ENCODE measurements at regions not wholly inside any gene's neighbourhood (a gene's known extent, or its start where the extent isn't known, plus 50 kb on each side); places are given as distances from the start of the nearest gene placed in this dataset.

- Mint-ChIP-seq H3K27ac (ENCODE audit: unreplicated experiment) (no peak overlapping the region), H3K4me3 (ENCODE audit: unreplicated experiment) (no peak overlapping the region), H3K4me1 (ENCODE audit: low read depth) (no peaks in the 10 kb centered on the region), H3K9me3 (ENCODE audit: low read depth) (peaks cover 29% of the 10 kb centered on the region), H3K27me3 (ENCODE audit: low read depth) (no peaks in the 10 kb centered on the region), H3K36me3 (ENCODE audit: low read depth) (no peaks in the 10 kb centered on the region)
- no peak for TF ChIP-seq CTCF (IDR thresholded peaks at IDR 0.05)
- DNase-seq (ENCODE audit: low spot score), result no peak
Observed at GRCh38 chr11:50246699-50247098, 214.0 kb downstream of the OR4C45 start.

GRCh38 chr11:50247309-50247874 is 214.7 kb downstream of the OR4C45 start:
- Mint-ChIP-seq H3K27me3 (ENCODE audit: low read depth) (no peaks in the 10 kb centered on the region), H3K4me3 (ENCODE audit: unreplicated experiment) (no peak overlapping the region), H3K9me3 (ENCODE audit: low read depth) (peaks cover 28% of the 10 kb centered on the region), H3K4me1 (ENCODE audit: low read depth) (no peaks in the 10 kb centered on the region), H3K36me3 (ENCODE audit: low read depth) (no peaks in the 10 kb centered on the region), H3K27ac (ENCODE audit: unreplicated experiment) (no peak overlapping the region)
- TF ChIP-seq CTCF (IDR thresholded peaks at IDR 0.05), result no peak
- DNase-seq (ENCODE audit: low spot score), result no peak

- no peaks in the 10 kb centered on the region for H3K36me3 Mint-ChIP-seq (ENCODE audit: low read depth)
- no peaks in the 10 kb centered on the region for H3K4me1 Mint-ChIP-seq (ENCODE audit: low read depth)
- DNase-seq (ENCODE audit: low spot score), result no peak
- H3K9me3 Mint-ChIP-seq (ENCODE audit: low read depth), result peaks cover 60% of the 10 kb centered on the region
- no peak for TF ChIP-seq CTCF (IDR thresholded peaks at IDR 0.05)
- no peak overlapping the region for H3K27ac Mint-ChIP-seq (ENCODE audit: unreplicated experiment)
- no peaks in the 10 kb centered on the region for H3K27me3 Mint-ChIP-seq (ENCODE audit: low read depth)
- no peak overlapping the region for H3K4me3 Mint-ChIP-seq (ENCODE audit: unreplicated experiment)
Observed at GRCh38 chr11:50267851-50268250, 235.2 kb downstream of the OR4C45 start.

DNA sequence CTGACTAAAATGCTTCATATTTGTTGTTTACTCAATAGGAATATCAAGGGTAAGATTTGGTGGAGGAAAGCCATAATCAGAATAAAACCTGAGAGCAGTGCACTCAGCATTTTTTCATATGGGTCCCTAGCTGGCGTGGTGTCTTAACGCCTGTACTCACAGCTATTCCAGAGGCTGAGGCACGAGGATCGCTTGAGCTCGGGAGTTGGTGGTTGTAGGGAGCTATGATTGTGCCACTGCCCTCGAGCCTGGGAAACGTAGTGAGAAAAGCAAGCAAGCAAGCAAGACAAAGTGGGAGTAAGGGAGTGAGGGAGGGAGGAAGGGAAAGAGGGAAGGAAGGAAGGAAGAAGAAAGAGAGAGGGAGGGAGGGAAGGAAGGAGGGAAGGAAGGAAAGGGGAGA is 242.5 kb downstream of the OR4C45 start:
- no peak overlapping the region for H3K27ac Mint-ChIP-seq (ENCODE audit: unreplicated experiment)
- H3K27me3 Mint-ChIP-seq (ENCODE audit: low read depth), result no peaks in the 10 kb centered on the region
- H3K4me1 Mint-ChIP-seq (ENCODE audit: low read depth), result no peaks in the 10 kb centered on the region
- no peaks in the 10 kb centered on the region for H3K36me3 Mint-ChIP-seq (ENCODE audit: low read depth)
- DNase-seq (ENCODE audit: low spot score), result no peak
- peaks cover 66% of the 10 kb centered on the region for H3K9me3 Mint-ChIP-seq (ENCODE audit: low read depth)
- no peak for TF ChIP-seq CTCF (IDR thresholded peaks at IDR 0.05)
- H3K4me3 Mint-ChIP-seq (ENCODE audit: unreplicated experiment), result no peak overlapping the region

- Mint-ChIP-seq H3K27me3 (ENCODE audit: low read depth) (no peaks in the 10 kb centered on the region), H3K36me3 (ENCODE audit: low read depth) (no peaks in the 10 kb centered on the region), H3K27ac (ENCODE audit: unreplicated experiment) (no peak overlapping the region), H3K9me3 (ENCODE audit: low read depth) (peaks cover 66% of the 10 kb centered on the region), H3K4me1 (ENCODE audit: low read depth) (no peaks in the 10 kb centered on the region), H3K4me3 (ENCODE audit: unreplicated experiment) (no peak overlapping the region)
- no peak for DNase-seq (ENCODE audit: low spot score)
- TF ChIP-seq CTCF (IDR thresholded peaks at IDR 0.05), result no peak
Observed at GRCh38 chr11:50278756-50279155, 246.1 kb downstream of the OR4C45 start.

Measured in chondrocyte (in vitro differentiated cells).